Heart left ventricle (tissue), 16 donors: ENCODE measurements at regions not wholly inside any gene's neighbourhood (a gene's known extent, or its start where the extent isn't known, plus 50 kb on each side); places are given as distances from the start of the nearest gene placed in this dataset.

Experiments used
- ATAC-seq, 4 donors: fragments of 200-7000 bp; cut with Tn5 transposase; one replicate each; pipeline ENCODE4 v1.9.1; 2020 to 2022; ENCODE audit warnings: moderate library complexity in 4 of 4, mild to moderate bottlenecking in 3 of 4, moderate number of reproducible peaks in 1 of 4
- DNase-seq, 5 donors: peaks; one replicate each; pipeline ENCODE4 v3.0.0-alpha.2; 2020
- H3K27ac ChIP-seq, 12 donors: fragments of 200-600 bp; sonication (generic) in 4 of 12; one replicate each; pipeline versions ENCODE4 v1.5.0 to v1.8.0; 2016 to 2022; ENCODE audit warnings: mild to moderate bottlenecking in 2 of 12
- H3K27me3 ChIP-seq, 9 donors: fragments of 200-600 bp; sonication (generic) in 2 of 9; one replicate each; pipeline versions ENCODE4 v1.5.1 to v1.8.0; 2016 to 2022; ENCODE audit warnings: mild to moderate bottlenecking in 3 of 9
- H3K36me3 ChIP-seq, 9 donors: fragments of 200-600 bp; sonication (generic) in 2 of 9; one replicate each; pipeline versions ENCODE4 v1.5.0 to v1.8.0; 2018 to 2022; ENCODE audit warnings: mild to moderate bottlenecking in 2 of 9
- H3K4me1 ChIP-seq, 12 donors: fragments of 200-600 bp; sonication (generic) in 4 of 12; one replicate each; pipeline versions ENCODE4 v1.5.0 to v1.8.0; 2016 to 2022; ENCODE audit warnings: mild to moderate bottlenecking in 3 of 12
- H3K4me3 ChIP-seq, 12 donors: fragments of 200-600 bp; sonication (generic) in 4 of 12; one replicate each; pipeline versions ENCODE4 v1.5.0 to v1.8.0; 2017 to 2022; ENCODE audit warnings: mild to moderate bottlenecking in 9 of 12, moderate library complexity in 4 of 12
- H3K9me3 ChIP-seq, 12 donors: fragments of 200-600 bp; sonication (generic) in 4 of 12; one replicate each; pipeline versions ENCODE4 v1.5.0 to v1.8.0; 2016 to 2022; ENCODE audit warnings: mild to moderate bottlenecking in 1 of 12
- POLR2A ChIP-seq, 2 donors: fragments of 450-650 bp; IDR thresholded peaks; one replicate each; pipeline ENCODE4 v1.6.1; 2017; ENCODE audit warnings: antibody characterized with exemption in 2 of 2, mild to moderate bottlenecking in 2 of 2, moderate library complexity in 2 of 2
- WGBS, 4 donors: extraction: QIAGEN DNeasy Blood & Tissue Kit in 2 of 4; methylation state at CpG; one replicate each; pipeline versions ENCODE4 v1.1.5 to v1.1.7; 2013 to 2018; 5-methylcytosine and 5-hydroxymethylcytosine counted together
- intact Hi-C, 10 donors: fragments of 100-400 bp; cut with DNase I; formaldehyde crosslinking; loops; one replicate each; pipeline versions ENCODE4 v1.11.1 to v1.14.2; 2022
- TF ChIP-seq, protein P1 (sequence below), 12 donors: fragments of 200-600 bp; sonication (generic) in 4 of 12; IDR thresholded peaks; one replicate each; pipeline versions ENCODE4 v1.5.0 to v1.8.0; 2018 to 2022; ENCODE audit warnings: antibody characterized with exemption in 12 of 12, mild to moderate bottlenecking in 5 of 12
- donor health status: ischemic (EF 13 %, LVEDD 7.1; RV severe dilation, severe dysfunction).
- donor health status: healthy with polysubstance abuse.
- donor health status: DM: no; HTN: yes; CAD: no.
- donor health status: DM: no; HTN: no; CAD: no.
- donor health status: ischemic (EF 25% LVEDD 6.9; RV normal size, moderate dysfunction).
- donor health status: ischemic (EF 25% LVEDD 5.7; RV mildly dilated, moderate dysfunction).
- donor health status: healthy.
- donor health status: DM: yes; HTN: yes; CAD: no.
- donor health status: ischemic (EF 35%, LVEDD 5.7; RV mildly dilated, moderate dysfunction).
- donor health status: nonischemic (EF 11% LVEDD 7.7; RV severe dilation, severe dysfunction).
- donor health status: DM: yes; HTN: yes; CAD: no.
- donor health status: PGD.
- donor health status: ischemic (EF 29% LVEDD 5.4; RV normal size, mild dysfunction).
- donor health status: nonischemic (EF 23%, LVEDD 6.1; RV moderate dilation, normal function).

DNA sequence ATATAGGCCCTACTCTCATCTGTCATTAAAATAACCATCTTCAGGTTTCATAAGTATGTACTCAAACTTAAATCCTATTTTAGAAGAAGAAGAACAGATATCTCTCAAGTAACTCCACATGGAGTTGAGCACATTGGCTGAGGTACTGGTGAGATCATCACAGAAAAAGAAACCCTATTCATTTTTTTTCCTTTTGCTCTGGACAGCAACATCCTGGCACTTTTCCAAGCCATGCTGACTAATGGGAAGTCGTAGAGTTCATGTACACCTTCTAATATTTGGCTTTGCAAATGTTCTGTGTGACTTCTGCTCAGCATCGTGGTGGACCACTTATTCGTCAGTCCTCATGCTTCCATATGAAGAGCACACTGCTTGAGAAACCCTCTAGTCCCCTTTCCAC, 336.0 kb upstream of the KCNH8 start:
- H3K9me3 ChIP-seq: no peaks in the 10 kb centered on the region
- H3K27ac ChIP-seq: no peak overlapping the region
- TF ChIP-seq POLR2A (IDR thresholded peaks at IDR 0.05): no peak
- TF ChIP-seq, protein P1, sequence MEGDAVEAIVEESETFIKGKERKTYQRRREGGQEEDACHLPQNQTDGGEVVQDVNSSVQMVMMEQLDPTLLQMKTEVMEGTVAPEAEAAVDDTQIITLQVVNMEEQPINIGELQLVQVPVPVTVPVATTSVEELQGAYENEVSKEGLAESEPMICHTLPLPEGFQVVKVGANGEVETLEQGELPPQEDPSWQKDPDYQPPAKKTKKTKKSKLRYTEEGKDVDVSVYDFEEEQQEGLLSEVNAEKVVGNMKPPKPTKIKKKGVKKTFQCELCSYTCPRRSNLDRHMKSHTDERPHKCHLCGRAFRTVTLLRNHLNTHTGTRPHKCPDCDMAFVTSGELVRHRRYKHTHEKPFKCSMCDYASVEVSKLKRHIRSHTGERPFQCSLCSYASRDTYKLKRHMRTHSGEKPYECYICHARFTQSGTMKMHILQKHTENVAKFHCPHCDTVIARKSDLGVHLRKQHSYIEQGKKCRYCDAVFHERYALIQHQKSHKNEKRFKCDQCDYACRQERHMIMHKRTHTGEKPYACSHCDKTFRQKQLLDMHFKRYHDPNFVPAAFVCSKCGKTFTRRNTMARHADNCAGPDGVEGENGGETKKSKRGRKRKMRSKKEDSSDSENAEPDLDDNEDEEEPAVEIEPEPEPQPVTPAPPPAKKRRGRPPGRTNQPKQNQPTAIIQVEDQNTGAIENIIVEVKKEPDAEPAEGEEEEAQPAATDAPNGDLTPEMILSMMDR (IDR thresholded peaks at IDR 0.05): no peak
- no peak for ATAC-seq
- DNase-seq: no peak
- no peaks in the 10 kb centered on the region for H3K27me3 ChIP-seq
- no peaks in the 10 kb centered on the region for H3K36me3 ChIP-seq
- H3K4me3 ChIP-seq: no peak overlapping the region
- WGBS, 4 donors: 47 to 64% (median 56%) methylated on average over 3 of the region's 3 CpGs
- no peaks in the 10 kb centered on the region for H3K4me1 ChIP-seq
- intact Hi-C loops: no loop called here

DNA sequence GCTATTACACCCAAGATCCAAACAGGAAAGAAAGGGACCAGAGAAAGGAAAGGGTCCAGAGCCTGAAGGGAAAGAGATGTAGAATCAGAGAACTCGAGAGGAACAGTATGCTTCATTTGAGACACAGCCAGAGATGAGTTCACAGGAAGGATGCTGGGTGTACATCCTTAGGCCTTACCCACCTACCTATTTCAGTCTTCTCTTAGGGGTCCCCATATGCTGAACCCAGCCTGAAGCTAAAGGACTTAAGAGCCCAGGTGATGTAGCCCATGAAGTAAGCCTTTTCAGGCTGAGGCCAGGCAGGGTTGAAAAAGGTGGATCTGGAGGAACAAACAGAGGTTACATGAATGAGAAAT, 338.0 kb upstream of the KCNH8 start:
- 49 to 75% (median 59%) methylated on average over 1 of the region's 1 CpG for WGBS, 4 donors
- TF ChIP-seq POLR2A (IDR thresholded peaks at IDR 0.05): no peak
- TF ChIP-seq, protein P1 (IDR thresholded peaks at IDR 0.05): no peak
- H3K9me3 ChIP-seq: no peaks in the 10 kb centered on the region
- H3K36me3 ChIP-seq: no peaks in the 10 kb centered on the region
- H3K27me3 ChIP-seq: no peaks in the 10 kb centered on the region
- H3K4me1 ChIP-seq: no peaks in the 10 kb centered on the region
- ATAC-seq (no peak), DNase-seq (no peak)
- no peak overlapping the region for H3K4me3 ChIP-seq
- intact Hi-C loops: no loop called here
- no peak overlapping the region for H3K27ac ChIP-seq

DNA sequence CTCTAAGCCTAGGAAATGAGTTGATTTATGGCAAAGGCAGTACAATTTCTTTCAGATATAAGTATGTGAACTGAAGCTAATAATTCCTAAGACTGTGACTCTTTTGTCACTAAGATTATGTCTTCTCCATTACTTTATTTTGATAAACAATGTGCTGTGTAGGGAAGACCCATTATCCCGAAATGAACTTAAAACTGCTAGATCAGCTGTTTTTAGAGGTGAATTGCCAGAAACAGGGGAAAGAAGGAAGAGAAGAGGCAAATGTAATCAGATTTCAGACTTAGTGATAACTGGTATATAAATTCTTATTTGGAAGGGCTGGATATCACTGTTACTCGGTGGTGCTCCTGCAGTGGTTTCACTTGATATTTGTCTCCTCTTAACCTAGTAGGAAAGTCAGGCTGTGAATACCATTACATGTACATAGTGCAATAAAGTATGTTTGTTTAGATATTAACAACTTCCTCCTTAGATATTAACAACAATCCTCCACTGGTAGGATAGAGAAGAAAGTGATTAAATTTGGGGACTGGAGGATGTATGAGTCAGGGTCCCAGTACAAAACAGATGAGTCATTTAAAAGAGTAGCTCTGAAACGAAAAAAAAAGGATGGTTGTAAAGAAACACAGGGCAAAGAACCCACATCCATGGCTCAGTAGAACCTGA, 338.5 kb upstream of the KCNH8 start:
- H3K27ac ChIP-seq: no peak overlapping the region
- H3K36me3 ChIP-seq: no peaks in the 10 kb centered on the region
- H3K9me3 ChIP-seq: no peaks in the 10 kb centered on the region
- intact Hi-C loops: loop anchor here in 1 of 10 donors (10.0 kb wide), 1 partner anchor 55 kb away; no protein-coding TSS in a partner anchor
- DNase-seq (no peak), ATAC-seq (no peak)
- 51 to 63% (median 56%) methylated on average over 3 of the region's 3 CpGs for WGBS, 4 donors
- no peaks in the 10 kb centered on the region for H3K27me3 ChIP-seq
- no peaks in the 10 kb centered on the region for H3K4me1 ChIP-seq
- H3K4me3 ChIP-seq: no peak overlapping the region
- TF ChIP-seq, protein P1 (IDR thresholded peaks at IDR 0.05): no peak
- TF ChIP-seq POLR2A (IDR thresholded peaks at IDR 0.05): no peak

DNA sequence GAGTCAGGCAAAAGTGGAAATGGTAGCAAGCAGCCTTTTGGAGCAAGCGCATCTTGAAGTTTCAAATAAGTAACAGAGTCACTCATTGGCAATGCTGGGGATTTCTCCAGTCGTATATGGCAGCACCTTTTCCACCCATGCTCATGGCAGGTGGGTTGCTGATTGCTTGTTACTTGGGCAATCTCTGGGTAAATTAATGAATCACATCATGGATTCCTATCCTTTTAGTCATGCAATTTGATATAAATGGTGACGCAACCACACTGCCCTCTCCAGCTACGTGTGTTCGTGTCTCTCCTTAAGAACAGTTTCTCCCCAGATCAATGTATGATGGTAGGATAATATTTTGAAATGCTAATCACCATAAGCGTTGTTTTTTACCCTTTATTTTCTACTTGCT, 339.9 kb upstream of the KCNH8 start:
- no peaks in the 10 kb centered on the region for H3K27me3 ChIP-seq
- H3K4me3 ChIP-seq: no peak overlapping the region
- ATAC-seq: no peak
- DNase-seq: no peak
- TF ChIP-seq, protein P1 (IDR thresholded peaks at IDR 0.05): no peak
- no peak for TF ChIP-seq POLR2A (IDR thresholded peaks at IDR 0.05)
- intact Hi-C loops: loop anchor here in 1 of 10 donors (10.0 kb wide), 1 partner anchor 56 kb away; no protein-coding TSS in a partner anchor
- WGBS, 4 donors: 83 to 86% (median 84%) methylated on average over 6 of the region's 6 CpGs
- H3K27ac ChIP-seq: no peak overlapping the region
- H3K36me3 ChIP-seq: no peaks in the 10 kb centered on the region
- no peaks in the 10 kb centered on the region for H3K4me1 ChIP-seq
- H3K9me3 ChIP-seq: no peaks in the 10 kb centered on the region
